HG02763 (cell line): ENCODE measurements at regions not wholly inside any gene's neighbourhood (a gene's known extent, or its start where the extent isn't known, plus 50 kb on each side); places are given as distances from the start of the nearest gene placed in this dataset.

Experiments
- ATAC-seq: cut with Tn5 transposase; IDR thresholded peaks from one replicate; pipeline ENCODE4 v1.9.1; 2021; ENCODE audit warnings: mild to moderate bottlenecking, moderate library complexity; ENCODE audit not compliant: unreplicated experiment

DNA sequence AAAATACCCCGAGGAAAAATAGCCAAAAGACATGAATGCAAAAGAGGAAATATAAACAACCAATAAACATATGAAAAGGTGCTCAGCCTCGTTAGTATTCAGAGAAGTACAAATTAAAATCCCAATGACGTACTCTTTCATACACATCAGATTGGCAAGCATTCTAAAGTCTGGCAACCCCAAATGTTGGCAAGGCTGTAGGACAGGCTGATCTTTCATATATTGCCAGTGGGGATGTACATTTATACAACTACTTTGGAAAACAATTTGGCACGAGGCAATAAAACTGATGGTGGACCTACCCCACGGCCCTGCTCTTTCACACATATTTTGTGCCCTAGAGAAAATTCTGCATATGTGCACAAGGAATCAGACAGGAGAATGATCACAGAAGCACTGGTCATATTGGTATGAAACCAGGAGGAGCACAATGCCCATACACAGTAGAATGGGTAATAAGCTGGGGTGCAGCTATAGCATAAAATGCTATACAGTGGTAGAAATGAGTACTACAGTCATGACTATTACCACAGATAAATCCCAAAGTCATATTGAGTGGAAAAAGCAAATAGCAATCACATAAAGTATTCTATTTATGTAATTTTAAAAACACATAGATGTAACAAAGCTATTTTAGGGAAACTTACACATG is 176.0 kb upstream of the SLC24A5 start:
- no peak for ATAC-seq

DNA sequence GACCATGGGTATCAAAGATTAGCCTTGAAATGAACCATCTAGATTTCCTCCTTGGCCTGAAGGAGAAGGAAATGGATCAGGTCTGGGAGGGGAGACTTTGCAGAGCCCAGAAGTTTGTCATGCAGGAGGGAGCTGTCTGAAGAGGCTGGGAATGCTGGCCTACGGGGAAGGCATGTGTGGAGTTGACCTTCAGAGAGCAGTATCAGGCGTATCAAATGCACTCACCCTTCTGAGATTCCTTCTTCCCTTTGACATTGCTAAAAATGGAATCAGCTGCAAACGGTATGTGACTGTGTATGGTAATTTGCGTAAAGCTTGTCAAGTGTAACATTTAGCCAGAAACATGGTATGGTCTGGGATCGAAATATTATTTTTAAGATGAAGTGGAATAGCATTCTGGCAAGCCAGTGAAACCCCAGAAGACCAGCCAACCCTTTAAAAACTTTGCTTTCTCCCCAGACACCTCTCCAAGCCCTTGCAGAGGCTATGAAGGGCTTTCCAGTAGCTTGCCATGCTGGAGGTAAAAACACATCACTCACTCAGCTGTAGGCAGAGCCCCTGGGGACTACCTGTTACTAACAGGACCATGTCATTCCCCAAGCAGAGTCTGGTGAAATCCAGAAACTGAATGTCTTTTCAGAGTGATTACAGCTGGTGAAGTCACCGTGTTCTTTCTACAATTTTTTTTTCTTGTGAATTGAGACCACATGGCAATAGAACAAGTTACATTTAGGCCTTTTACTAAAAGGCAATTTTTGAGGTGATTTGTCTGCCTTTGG is 174.7 kb upstream of the SLC24A5 start:
- ATAC-seq, result no peak

DNA sequence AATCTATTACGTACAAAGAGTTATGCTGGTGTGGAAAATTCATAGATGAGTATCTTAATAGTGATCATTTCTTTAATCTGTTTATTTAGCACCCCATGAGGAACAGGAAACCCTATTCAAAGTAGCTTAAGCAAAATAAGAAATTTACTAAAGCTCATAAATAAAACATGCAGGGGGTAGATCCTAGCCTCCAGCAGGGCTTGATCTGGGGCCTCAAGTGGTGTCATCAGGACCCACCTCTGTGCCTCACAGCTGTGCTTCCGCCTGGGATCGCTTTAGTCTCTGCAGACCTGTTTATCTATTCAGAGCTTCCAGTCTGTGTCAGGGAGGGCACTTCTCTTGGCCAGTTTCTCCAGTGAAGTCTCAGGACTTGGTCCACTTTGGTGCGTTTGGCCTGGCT is 171.0 kb upstream of the SLC24A5 start:
- no peak for ATAC-seq

DNA sequence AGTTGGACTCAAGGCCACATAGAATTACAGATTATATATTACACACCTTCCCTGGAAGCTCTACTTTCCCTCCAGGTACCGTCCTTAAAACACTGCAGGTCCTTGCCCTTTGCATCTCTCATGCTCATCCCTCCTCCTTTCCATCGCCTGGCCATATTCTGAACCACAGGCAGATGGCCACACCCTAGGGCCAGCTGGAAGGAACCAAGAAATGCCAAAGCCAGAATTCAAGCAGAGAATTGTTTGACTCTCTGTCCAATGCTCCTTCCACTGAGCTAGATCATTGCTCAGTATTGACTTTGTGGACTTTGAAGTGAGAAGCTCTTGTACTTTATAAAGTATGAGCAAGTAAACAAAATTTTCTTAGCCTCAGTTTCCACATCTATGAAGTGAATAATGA is 170.3 kb upstream of the SLC24A5 start:
- no peak for ATAC-seq

DNA sequence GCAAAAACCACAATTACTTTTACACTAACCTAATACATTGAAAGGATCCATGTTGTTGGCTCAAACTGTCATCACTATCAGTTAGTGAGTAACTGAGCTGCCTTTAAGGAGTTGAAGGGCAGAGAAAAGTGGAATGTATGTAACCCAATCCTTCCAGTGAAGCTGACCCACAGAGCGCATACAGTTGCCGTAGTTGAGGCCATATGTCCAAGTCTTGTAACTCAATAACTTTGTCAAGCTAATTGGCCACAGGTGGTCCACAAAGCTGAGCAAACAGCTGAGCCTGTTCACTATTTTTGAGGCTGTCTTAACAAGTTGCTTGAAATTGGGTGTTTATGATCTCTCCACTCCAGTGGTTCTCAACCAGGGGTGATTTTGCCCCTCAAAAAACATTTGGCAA is 169.0 kb upstream of the SLC24A5 start:
- no peak for ATAC-seq

DNA sequence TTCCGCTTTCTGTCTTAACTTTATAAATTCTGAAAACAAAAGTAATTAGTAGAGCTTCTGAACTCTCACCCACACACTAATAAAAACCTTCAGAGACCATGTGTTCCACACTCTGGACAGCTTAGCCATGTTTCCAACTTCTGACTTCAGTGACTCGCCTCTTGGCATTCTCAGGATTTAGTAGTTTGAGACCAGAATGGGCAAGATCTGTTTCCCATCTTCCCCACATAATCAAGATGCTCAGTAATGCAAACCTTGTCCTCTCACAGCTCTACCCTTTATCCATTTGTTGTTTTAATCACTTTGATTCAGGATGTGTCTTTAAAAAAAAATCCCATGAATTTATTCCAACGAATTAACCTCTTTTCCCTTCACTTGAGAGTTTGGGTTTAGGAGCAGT is 166.6 kb upstream of the SLC24A5 start:
- no peak for ATAC-seq

DNA sequence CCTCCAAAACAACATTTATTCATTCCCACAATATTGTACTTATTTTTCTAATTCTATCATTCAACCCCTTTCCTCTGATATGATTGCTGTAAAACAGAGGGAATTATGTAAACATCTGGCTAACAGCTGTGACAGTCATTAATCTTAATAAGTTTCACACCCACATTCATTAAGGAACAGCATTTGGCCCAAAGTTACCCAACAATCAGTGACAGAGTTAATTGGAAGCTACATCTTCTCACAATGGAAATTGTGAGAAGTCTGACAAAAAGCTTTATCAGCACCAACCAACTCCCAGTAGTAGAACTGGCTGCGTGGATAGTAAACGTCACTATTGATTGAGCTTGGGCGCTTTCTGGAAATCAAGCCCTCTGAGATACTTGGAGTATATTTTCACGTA is 165.8 kb upstream of the SLC24A5 start:
- ATAC-seq, result no peak

DNA sequence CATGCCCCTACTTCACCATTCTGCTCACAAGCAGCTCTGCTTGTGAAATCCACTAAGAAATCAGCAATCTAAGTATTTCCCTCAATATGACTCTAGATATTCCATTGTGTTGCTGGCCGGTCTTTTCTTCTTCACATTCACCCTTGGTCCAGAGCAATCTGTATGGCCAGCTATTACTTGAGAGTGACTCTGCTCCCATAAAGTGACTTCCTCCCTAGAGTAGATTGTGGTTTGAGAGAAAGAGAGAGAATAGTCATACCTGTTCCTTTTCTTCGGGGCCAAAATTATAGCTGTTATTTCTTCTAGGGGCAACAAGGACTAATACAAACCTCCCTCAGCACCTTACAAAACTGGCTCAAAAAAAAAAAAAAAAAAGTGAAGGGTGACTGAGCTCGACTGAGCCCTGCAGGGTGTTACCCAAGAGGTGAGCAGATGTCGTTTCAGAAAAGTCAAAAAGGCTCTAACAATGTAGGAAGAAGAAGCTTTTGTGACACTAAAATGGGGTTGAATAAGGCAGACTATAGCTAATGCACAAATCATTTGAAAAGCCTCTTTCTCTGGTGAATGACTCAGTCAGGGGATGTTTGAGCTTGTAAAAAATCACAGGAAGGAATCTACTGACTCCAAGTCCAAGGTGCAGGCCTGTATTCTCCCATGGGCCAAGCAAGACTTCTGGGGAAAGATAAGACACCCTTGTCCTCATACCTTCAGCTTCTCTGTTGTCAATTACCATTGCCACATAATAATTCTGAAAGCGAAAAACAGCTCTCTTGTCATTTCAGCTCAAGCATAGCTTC is 161.0 kb upstream of the SLC24A5 start:
- no peak for ATAC-seq

DNA sequence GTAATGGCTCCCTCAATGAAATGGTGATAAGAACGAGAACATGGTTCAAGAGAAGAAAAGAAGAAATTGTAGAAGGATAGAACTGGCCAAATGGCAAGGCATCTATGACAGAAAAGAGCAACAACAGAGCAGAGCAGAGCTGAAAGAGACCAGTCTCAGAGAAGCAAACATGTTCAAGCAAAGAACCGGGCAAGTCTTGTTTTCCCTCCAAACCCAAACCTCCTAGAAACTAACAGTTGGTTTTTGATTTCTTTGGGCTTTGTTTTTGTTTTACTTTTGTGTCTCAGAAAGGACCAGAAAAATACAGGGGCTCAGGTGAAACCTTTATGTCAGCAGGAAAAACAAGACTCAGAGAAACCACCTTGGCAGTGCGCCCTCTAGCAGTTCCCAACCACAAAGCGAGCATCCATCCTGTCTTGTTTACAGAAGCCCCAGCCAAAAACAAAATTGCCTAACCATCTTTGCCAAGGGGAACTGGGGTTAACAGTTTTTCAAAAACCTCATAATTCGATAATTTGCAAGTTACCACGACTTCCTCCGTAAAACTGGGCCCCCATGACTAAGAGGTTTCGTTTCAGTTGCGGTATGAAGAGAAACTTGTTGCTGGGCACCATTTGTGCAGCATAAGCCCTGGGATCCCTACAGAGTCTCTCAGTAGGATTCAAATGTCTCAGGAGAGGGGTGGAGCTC is 159.2 kb upstream of the SLC24A5 start:
- ATAC-seq, result peak; percentile 87

DNA sequence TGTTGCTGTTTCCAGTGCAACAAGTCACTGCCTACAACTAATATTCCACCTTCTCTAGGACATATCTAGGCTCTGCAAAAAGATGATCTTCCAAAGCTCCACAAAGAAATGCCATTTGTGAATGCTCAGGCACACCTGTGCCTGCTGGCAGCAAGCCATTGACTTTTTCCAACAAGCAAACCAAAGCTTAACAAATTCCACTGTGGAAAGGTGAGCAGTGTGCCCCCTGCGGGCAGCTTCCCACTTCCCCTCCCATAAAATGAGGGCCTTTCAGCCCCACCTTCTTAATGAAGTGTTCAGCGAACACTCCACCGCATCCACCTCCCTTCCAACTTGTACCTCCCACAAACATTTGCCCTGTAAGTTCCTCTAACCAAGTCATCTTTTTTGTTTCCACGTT is 157.5 kb upstream of the SLC24A5 start:
- ATAC-seq, result no peak

DNA sequence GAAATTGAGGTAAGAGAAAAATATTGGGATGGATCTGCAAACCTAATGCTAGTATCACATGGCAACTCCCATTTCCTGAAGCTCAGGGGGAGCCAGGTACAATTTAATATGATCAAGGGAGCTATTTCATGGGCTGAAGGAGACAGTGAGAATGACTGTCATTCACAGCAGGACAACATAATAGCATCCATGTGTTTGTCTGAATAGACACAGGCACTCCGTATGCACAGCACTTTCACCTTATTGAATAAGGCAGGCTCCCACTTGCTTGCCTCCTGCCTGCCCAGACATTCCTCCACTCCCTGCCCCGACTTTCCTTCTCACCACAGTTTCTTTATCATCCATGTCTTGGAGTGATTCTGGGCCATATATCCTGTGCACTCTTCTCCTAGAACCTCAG is 156.6 kb upstream of the SLC24A5 start:
- ATAC-seq, result no peak

DNA sequence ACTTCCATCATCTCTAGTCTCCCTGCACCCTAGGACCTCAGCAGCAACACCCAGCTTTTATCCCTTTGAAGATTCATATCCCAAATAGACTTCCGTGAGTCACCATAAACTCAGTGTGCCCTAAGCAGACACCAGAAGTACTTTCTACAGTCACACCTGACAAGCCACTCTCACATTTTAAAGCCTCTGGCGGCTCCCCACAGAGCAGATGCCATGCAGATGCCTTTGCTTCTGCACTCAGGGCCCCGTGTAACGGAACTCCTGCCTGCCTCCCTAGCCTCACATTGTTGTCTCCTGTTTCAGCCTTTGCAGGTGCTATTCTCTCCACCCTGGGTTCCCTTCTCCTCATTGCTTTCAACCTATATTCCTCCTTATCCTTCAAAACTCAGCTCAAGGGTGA is 155.5 kb upstream of the SLC24A5 start:
- ATAC-seq, result no peak

DNA sequence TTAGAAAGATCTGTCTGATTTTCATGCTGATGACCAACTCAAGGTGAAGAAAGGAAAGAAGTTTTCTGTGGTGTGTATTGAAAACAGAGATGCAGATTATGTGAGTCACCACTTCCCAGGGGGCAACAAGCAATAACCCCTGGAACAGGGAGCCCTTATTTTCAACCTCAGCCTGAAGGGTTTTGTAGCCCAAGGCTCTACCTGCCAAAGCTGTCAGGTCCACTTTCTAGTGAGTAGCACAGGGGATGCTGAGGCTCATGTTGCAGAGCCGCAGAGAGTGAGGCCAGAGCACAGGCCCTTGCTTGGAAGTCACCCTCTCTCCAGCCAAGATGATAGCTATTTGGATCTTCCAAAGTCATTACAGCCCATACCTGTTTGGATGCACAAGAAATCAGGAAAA is 152.2 kb upstream of the SLC24A5 start:
- ATAC-seq, result no peak

DNA sequence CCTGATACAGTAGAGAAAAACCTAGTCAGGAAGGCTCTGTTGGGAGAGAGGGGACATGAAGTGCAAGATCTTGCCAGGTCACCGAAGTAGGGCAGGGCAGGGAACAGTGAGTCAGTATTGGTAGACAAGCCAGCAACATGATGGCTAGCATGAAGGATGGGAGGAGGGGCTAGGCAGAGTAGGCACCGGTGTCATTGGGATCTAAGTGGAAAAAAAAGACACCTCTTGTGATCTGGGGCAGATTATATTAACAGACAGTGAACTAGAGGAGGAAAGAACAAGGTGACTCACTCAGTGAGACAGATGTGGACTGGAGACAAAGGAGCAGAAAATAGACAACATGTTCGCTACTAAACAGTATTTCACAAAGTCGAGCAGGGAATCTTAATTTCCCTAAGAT is 149.2 kb upstream of the SLC24A5 start:
- no peak for ATAC-seq

DNA sequence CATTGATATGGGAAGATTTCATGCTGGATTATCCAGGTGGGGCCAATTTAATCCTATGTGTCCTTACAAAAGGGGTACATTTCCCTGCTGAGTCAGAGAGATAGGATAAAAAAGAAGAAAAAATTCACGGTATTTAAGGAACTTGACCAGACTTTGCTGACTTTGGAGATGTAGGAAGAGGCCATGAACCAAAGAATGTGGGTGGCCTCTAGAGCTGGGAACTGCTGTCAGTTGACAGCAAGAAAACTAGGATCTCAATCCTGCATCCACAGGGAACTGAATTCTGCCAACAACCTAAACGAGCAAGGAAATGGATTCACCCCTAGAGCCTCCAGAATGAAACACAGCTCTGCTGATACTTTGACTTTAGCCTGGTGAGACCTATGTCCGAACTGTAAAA is 148.1 kb upstream of the SLC24A5 start:
- ATAC-seq, result no peak

DNA sequence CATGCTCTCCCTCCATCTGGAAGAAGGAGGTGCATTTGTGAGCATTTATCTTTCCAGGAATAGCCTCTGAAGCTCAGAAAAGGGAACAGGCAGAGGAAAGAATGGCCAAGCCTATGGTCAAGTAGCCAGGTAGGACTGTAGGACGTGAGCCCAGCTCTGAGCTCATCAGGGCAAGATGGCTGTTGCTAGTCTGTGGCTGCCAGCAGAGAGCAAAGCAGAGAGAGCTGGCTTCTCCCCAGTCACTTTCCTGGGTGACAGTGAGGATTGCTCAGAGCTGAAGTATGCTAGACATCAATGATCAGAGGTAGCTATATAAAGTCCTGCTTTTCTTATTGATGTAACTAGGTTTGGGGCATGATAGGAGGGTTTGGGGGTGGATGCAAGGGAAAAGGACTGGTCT is 146.1 kb upstream of the SLC24A5 start:
- ATAC-seq, result no peak

DNA sequence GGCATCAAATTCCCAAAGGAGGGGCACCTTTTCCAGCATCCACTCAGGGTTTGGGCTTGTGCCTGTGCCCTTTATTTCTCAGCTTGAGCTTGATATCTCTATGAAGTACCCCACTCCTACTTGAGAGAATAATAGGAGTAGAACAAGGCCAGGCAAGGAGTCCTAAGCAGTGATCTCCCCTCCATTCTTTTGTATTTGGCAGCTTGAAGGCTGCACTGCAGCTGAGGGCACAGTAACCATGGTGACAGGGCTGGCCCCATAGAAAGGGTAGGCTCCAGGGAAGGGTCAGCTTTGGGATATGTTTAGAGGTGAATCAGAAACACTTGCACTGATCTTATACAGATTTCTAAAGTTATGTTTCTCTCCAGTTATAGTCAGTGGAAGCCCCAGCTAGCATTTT is 145.4 kb upstream of the SLC24A5 start:
- ATAC-seq, result no peak

DNA sequence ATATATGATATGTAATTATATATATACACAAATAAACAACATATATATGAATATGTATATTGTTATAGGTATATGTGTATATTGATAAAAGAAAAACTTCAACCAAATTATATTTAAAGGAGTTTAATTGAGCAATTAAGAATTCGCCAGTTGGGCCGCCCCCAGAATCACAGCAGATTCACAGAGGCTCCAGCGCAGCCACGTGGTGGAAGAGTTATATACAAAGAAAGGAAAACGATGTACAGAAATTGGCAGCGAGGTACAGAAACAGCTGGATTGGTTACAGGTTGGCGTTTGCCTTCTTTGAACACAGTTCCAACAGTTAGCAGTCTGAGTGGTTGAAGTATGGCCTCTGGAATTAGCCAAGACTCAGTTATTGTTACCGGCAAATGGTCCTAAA is 137.3 kb upstream of the SLC24A5 start:
- ATAC-seq, result no peak

DNA sequence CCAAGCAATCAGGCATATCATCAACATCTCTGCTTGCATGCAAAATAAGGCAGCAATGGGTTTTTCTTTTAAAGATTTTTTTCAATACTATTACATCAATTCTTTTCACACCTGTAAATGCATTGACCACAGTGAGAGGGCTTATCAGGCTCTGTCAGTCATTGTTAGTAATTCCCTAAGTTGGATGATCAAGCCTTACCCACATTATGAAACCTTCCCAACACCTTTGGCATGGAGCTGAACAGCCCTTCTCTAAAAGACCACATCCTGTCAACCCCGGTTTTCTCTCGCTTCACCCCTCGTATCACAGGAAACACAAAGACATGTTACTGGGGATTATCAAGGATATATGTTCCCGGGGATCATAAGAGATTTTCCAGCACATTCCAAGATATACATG is 135.2 kb upstream of the SLC24A5 start:
- no peak for ATAC-seq

DNA sequence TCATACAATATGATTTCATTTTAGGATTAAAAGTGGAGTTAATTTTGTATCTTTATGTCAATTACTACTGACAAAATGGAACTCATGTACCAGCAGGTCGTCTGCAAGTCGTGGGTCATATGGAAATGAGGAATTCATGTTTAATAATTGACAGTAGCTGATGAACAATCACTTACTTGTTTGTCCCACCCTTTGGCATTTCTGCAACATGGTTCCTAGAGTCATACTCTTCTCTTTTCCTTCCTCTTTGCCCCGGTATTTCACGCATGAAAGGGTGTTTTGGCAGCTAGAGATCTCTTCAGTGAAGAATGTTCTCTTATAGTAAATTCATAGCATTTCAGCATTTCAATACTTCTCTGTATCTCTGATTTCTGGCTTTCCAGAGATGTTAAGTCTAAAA is 133.3 kb upstream of the SLC24A5 start:
- ATAC-seq, result peak; percentile 5

DNA sequence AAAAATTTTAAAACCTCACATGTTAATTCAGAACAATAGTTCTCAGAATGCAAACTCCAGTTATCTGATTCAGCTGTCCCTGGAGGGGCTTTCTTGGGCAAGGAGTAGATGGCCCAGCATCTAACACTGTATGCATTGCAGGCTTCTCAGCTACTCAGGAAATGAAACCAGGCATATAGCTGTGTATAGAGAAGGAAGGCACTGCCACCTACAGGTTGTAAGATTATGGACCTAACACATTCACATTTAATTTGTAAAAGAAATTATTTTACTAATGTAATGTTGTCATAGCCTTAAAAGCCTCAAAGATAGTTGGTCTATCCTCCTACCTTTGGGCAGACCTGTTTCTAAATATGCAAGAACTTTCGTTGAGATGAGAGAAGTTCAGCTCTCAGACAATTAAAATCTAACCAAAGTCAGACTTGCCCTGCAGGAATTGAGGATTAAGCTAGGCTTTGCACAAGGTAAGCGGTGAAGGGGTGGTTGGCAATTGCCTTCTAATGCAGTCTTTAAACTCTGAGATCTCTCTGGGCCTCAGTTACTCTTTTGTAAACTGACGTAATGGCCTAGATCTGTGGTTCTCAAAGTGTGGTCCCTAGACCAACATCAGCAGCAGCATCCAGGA is 132.8 kb upstream of the SLC24A5 start:
- peak; percentile 85 for ATAC-seq
